ENCODE measurements at regions not wholly inside any gene's neighbourhood (a gene's known extent, or its start where the extent isn't known, plus 50 kb on each side); places are given as distances from the start of the nearest gene placed in this dataset.

DNA sequence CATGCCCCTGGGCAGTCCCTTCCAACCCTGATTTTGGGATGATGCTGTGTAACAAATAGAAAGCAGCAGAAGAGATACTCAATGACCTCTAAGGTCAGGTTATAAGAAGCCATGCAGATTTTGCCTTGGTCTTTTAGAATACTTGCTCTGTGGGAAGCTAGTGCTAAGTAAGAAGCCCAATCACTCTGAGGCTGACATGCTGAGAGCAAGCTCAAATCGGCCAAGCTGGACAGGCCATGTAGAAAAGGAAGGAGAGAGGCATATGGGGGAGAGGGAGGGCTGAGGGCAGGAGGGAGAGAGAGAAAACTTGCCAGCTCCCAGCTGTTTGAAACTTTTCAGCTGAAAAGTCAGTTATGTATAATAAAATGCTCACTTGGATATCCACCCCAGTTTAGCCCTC lies 1021.6 kb upstream of the MAP3K7 start:
- CTCF ChIA-PET: no interaction called here

DNA sequence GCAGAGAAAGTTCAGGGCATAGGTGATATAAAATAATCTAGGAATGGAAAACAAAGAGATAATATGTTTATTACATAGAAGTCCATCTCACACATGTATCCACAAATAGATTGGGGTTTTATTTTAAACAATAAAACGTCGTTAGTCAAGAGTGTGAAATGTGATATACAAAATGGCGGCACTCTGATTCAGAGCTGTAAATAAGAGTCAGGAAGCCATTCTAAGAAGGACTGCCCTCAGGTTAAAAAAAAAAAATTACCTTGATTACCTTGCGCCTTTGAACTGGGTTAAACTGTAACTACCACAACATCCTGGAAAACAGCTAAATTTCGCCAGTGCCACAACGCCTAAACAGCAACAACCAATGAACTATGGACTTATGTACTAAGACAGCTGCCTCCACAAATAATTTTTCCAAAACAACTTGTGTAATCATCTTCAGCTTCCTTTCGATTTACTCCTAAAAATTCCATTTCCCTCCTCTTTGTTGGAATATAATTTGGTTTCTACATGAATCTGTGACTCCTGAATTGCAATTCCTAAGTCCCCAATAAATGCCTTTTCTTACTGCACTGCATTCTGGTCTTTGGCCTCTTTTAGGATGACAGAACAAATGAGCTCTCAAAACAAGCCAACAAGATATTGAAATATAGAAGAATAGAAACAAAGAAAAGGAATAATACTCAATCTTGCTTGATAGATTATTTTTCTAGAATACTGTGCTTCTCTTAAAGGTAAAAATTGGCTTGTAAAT lies 1019.5 kb upstream of the MAP3K7 start:
- H3K27me3 ChIP-seq (replicated peaks; ENCODE audit: insufficient read depth, low read depth, low read length, poor library complexity): no peaks in the 10 kb centered on the region
- ChIA-PET CTCF (no interaction called here), POLR2A (ENCODE audit: low non-redundant PET) (no interaction called here)
- H3K27ac ChIP-seq (ENCODE audit: low read depth, low read length, poor library complexity, severe bottlenecking): no peak overlapping the region
- intact Hi-C loops (cut with micrococcal nuclease; ENCODE audit: unreplicated experiment): no loop called here
- no peak overlapping the region for H3K4me3 ChIP-seq (ENCODE audit: low read depth, low read length, poor library complexity, severe bottlenecking)
- H3K4me1 ChIP-seq (ENCODE audit: insufficient read depth, low read length, poor library complexity, severe bottlenecking): no peaks in the 10 kb centered on the region
- no peaks in the 10 kb centered on the region for H3K36me3 ChIP-seq (ENCODE audit: insufficient read depth, low read length, poor library complexity, severe bottlenecking)
- no TSS peak for BruUV-seq (replicated peaks)
- TF ChIP-seq EZH2 (IDR thresholded peaks at IDR 0.05; ENCODE audit: borderline replicate concordance, low read depth, low read length, poor library complexity, severe bottlenecking) (no peak), CTCF (conservative IDR thresholded peaks at IDR 0.05; ENCODE audit: low read depth, low read length) (no peak)
- DNase-seq (ENCODE audit: low spot score): no peak
- H3K9me3 ChIP-seq (ENCODE audit: low read depth, low read length, poor library complexity, severe bottlenecking): no peaks in the 10 kb centered on the region

More for the DNA sequence above, 1021.6 kb upstream of the MAP3K7 start:
- H3K9me3 ChIP-seq (ENCODE audit: low read depth, low read length, poor library complexity, severe bottlenecking): no peaks in the 10 kb centered on the region
- H3K27me3 ChIP-seq (replicated peaks; ENCODE audit: insufficient read depth, low read depth, low read length, poor library complexity): no peaks in the 10 kb centered on the region
- TF ChIP-seq CTCF (conservative IDR thresholded peaks at IDR 0.05; ENCODE audit: low read depth, low read length): no peak
- no peak for TF ChIP-seq EZH2 (IDR thresholded peaks at IDR 0.05; ENCODE audit: borderline replicate concordance, low read depth, low read length, poor library complexity, severe bottlenecking)
- H3K4me3 ChIP-seq (ENCODE audit: low read depth, low read length, poor library complexity, severe bottlenecking): no peak overlapping the region
- DNase-seq (ENCODE audit: low spot score): no peak
- no peaks in the 10 kb centered on the region for H3K4me1 ChIP-seq (ENCODE audit: insufficient read depth, low read length, poor library complexity, severe bottlenecking)
- POLR2A ChIA-PET (ENCODE audit: low non-redundant PET): no interaction called here
- H3K27ac ChIP-seq (ENCODE audit: low read depth, low read length, poor library complexity, severe bottlenecking): no peak overlapping the region
- no TSS peak for BruUV-seq (replicated peaks)
- intact Hi-C loops (cut with micrococcal nuclease; ENCODE audit: unreplicated experiment): no loop called here
- no peaks in the 10 kb centered on the region for H3K36me3 ChIP-seq (ENCODE audit: insufficient read depth, low read length, poor library complexity, severe bottlenecking)

DNA sequence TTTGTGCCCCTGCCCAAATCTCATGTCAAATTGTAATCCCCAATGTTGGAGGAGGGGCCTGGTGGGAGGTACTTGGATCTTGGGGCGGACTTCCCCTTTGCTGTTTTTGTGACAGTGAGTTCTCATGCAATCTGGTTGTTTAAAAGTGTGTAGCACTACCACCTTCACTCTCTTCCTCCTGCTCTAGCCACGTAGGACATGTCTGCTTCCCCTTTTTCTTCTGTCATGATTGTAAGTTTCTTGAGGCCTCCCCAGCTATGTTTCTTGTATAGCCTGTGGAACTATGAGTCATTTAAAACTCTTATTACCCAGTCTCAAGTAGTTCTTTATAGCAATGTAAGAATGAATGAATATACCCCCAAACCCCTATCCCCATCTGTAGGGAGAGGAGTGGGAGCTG lies 1013.7 kb upstream of the MAP3K7 start:
- TF ChIP-seq EZH2 (IDR thresholded peaks at IDR 0.05; ENCODE audit: borderline replicate concordance, low read depth, low read length, poor library complexity, severe bottlenecking) (no peak), CTCF (conservative IDR thresholded peaks at IDR 0.05; ENCODE audit: low read depth, low read length) (no peak)
- intact Hi-C loops (cut with micrococcal nuclease; ENCODE audit: unreplicated experiment): no loop called here
- ChIA-PET CTCF (no interaction called here), POLR2A (ENCODE audit: low non-redundant PET) (no interaction called here)
- Histone ChIP-seq H3K36me3 (ENCODE audit: insufficient read depth, low read length, poor library complexity, severe bottlenecking) (no peaks in the 10 kb centered on the region), H3K4me3 (ENCODE audit: low read depth, low read length, poor library complexity, severe bottlenecking) (no peak overlapping the region), H3K27ac (ENCODE audit: low read depth, low read length, poor library complexity, severe bottlenecking) (no peak overlapping the region), H3K27me3 (replicated peaks; ENCODE audit: insufficient read depth, low read depth, low read length, poor library complexity) (no peaks in the 10 kb centered on the region), H3K4me1 (ENCODE audit: insufficient read depth, low read length, poor library complexity, severe bottlenecking) (no peaks in the 10 kb centered on the region), H3K9me3 (ENCODE audit: low read depth, low read length, poor library complexity, severe bottlenecking) (no peaks in the 10 kb centered on the region)
- DNase-seq (ENCODE audit: low spot score): no peak
- no TSS peak for BruUV-seq (replicated peaks)

All from A673 (cell line).